HG02884 (cell line): ENCODE measurements at regions not wholly inside any gene's neighbourhood (a gene's known extent, or its start where the extent isn't known, plus 50 kb on each side); places are given as distances from the start of the nearest gene placed in this dataset.

Experiments used
- ATAC-seq: cut with Tn5 transposase; IDR thresholded peaks from one replicate; pipeline ENCODE4 v1.9.1; 2021; ENCODE audit warnings: mild to moderate bottlenecking, moderate library complexity; ENCODE audit not compliant: unreplicated experiment

DNA sequence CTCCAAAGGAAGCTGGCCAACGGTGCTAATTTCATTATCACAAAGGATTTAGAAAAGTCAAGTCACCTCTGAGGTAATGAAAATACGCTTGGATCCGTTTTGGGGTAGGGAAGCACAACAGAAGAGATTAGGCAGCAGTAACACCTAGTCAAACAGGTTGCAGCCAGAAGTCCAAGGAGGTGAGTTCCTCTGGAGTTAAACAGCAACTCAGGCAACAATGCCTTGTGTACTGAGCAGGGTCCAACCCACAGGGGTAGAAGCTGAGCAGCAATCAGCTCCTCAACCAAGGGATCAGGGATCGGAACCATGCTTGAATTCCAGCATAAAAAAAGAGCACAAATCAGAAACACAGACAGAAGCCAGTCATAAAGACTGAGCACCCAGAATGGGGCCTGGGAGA lies 88.1 kb upstream of the SPRED1 start:
- ATAC-seq = no peak

DNA sequence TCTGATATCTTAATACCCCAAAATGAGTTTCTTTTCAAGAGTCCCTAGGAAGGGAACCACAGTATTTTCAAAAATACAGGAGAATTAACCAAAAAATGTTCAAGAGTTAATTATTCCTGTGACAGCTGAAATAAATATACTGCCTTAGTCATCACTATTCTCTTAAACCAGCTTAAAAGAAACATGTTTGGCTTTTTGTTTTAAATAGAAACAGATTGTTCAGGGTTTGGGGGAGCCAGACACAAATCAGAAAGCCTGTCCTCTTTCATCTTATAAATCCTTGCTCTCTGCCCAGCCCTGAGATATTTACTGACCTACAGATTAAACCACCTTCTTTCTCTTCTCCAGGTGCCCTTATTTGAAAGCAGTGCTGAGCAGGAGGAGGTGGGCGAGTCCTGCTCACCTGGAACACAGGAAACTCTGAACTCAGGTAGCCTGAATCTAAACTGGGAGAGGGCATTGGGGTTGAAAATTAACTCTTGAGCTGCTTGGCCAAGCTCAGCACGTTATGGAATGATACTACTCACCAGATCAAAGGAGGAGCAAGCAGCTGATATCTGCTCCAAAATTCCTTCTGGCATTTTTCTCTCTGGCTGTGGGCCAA lies 84.1 kb upstream of the SPRED1 start:
- ATAC-seq = no peak

DNA sequence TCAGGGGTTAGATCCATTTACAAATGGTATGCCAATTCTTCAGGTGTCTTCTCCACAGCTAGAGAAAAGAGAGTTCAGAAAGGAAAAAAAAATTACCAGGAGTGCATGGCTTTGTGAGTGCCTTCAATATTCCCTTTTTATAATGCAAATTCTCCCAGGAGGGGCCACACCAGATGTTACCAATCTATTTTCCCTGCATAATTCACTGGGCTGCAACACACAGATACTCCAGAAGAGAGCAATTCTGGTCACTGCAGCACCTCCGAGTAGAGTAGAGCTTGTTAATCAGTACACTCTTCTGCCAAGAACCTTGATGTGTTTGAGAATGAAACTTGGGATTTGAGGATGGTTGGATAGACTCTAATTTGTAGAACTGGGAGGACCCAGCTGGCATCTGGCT lies 80.7 kb upstream of the SPRED1 start:
- ATAC-seq = no peak

DNA sequence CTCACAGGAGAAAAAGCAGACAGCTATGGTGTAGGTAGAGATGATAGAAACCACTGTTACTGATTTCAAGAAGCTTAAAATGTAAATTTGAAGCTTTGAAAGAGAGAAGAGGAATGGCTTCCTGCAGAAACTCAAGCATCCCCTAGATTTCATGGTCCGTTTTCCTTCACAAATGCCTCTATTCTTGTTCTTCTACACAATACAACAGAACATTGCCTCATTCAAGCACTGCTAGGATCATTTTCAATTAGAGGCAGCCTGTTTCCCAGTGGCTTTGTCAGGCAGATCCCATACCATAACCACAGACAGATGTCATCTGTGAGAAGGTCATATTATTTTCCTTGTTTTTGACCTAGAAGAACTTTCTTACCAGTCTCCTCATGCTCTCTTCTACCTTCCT lies 77.9 kb upstream of the SPRED1 start:
- no peak for ATAC-seq

DNA sequence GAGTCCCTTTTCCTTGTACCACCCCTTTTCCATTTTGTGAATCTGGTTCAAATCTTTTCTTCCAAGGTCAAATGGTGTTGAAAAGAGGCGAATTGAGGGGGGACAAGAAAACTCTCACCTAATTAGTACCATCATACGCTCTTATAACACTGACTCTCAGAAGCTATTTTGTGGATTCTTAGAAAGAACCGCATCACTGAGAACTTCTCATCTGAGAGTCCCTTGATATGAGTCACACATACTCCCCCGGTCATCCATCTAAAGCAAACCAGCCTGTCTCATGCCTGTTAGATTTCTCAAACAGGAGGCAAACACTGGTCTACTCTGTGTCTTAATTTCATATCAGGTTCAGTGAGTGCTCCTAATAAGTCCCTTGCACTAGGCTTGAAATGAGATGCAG lies 76.5 kb upstream of the SPRED1 start:
- peak; percentile 94 for ATAC-seq

DNA sequence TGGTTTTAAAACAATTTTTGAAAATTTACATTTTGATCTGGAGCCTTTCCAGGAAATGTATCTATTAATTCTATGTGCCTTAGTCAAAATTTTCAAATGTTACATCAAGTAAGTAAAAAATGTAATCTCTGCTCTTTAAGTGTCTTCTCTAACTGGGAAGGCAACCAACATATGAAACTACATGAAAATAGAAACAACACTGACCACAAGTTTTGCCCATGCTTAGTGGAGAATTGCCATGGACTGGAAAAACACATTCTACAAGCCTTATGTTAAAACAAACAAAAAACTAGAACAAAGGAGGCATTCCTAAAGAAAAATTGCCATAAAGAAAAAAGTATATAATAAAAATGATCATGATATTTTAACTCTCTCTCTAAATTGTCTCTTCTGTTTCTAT lies 75.9 kb upstream of the SPRED1 start:
- no peak for ATAC-seq

DNA sequence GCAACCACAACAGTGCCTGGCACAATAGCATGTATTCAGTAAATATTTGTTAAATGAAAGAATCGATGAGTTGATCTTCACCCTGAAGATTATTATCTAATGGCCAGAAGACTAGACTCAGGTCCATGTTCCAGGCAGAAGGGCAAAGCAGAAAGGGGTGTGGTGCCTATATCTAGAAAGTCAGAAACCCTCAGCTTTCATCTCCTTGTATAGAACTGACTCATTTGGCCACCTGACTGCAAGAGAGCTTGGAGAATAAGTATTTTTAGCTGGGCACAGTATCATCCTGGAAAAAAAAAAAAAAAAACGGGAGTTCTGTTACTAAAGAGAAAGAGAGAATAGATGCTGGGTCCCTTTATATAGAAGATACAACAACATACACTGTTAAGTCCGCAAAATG lies 69.7 kb upstream of the SPRED1 start:
- ATAC-seq = no peak

DNA sequence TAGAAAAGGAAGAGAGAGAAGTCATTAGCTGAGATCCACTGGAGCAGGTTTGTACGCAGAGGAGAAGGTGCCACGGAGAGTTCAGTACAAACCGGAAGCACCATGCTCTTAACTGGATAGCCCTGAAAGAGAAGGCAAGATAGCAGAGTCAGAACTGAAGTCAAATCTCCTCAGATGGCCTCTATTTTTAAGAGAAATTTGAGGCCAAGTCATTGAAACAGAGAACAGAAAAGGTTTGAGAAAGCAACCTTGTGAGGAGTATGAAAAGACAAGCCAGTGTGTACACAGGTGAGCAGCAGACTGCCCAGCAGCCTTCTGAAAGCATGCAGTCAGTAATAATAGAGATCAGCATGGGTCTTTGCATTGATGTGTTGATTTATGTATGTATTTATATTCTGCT lies 66.1 kb upstream of the SPRED1 start:
- ATAC-seq = no peak

DNA sequence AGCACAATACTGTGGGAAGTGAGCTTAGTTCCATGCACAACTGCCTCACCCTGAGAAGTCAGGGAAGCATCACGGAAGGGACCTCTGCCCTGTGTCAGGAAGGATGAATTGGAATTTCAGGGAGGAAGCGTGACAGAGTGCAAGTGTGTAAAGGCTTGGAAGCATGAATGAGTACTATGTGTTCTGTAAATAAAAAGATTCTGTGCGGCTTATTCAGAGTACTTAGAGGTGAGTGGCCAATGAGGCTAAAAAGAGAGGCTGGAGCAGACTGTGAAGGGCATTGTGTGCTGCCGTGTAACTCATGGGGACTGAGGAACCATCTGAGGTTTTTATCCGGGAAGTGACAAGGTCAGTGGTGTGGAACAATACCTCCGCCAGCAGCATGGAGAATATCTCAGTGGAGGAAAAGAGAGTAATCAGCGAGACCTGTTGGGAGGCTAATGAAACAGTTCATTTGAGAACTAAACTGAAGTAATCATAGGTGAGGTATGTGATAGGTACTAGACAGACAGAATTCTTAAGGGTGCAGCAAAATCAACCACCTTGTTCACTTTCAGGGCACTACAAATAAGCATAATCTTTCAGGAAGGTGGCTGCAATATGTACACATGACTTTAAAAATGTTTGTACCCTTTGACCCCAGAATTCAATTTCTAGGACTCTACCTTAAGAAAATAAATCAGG lies 64.9 kb upstream of the SPRED1 start:
- ATAC-seq = no peak

DNA sequence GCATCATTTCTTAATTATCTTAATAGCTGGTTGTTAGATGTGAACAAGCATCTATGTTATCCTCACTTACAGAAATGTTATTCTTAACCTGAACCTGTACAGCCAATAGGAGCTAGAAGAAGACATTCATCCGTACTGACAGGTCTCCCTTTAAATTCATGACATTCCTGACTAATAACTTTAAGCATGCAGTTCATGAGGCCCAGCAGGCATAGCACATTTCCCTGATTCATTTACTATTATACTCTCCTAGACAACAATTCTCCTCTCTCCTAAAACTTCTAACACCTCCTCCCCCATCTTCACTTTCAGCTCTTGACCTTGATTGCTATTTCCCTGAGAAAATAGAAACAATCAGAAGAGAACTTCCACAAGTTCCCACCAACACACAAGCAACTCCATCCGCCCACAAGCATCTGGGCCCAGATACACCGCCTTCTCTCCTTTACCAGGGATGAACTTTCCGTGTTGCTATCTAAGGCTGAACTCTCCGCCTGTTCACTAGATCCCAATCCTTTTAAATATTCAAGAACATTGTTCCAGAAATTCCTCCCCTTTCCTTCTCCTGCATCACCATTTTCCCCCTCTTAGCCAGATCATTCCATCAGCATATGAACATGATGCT lies 62.9 kb upstream of the SPRED1 start:
- no peak for ATAC-seq

DNA sequence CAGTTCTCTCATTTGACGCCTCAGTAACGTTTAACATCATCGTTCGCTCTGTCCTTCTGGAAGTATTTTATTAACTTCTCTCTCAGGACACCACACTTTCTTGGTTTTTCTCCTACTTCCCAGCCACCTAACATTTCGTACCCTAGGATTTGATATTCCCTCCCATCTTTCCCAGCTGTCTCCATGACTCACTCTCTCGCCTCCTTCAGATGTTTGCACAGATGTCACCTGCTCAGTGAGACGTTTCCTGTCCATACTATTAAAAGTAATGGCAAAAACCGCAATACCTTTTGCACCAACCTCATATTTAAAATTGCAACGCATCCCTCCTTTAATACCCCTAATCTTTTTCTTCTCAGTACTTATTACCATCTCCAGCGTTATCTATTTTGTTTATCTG lies 62.1 kb upstream of the SPRED1 start:
- ATAC-seq = no peak

DNA sequence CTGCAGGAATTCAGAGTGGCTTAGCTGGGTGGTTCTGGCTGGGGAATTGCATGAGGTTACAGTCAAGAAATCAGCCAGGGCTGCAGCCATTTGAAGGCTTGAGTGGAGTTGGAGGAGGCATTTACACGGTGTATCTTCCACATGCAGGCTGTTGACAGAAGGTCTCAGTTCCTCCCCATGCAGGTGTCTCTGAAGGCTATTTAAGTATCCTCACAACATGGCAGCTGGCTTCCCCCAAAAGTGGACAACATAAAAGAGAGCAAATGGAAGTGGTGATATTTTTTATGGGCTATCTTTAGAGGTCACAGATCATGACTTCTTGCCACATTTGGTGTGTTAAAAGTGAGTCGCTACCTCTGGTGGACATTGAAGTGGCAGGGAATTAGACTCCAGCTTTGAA lies 60.1 kb upstream of the SPRED1 start:
- ATAC-seq = no peak

DNA sequence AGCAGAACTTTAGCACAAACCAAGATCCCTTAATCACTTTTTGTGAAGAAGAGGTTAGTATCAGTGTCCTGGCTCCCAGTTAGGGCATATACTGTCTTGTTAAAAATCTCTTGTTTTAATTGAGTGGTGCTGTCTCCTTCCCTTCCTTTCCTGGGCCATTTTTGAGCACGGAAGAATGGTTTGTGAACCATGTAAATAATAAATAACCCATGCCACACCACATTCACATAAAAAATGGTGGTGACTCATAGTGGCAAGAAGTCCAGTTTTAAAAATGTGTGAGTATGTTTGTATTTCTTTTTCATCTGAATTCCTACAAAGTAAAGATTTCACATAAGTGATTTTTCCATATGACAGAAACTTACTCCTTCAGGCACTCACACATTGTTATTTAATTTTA lies 59.1 kb upstream of the SPRED1 start:
- no peak for ATAC-seq

DNA sequence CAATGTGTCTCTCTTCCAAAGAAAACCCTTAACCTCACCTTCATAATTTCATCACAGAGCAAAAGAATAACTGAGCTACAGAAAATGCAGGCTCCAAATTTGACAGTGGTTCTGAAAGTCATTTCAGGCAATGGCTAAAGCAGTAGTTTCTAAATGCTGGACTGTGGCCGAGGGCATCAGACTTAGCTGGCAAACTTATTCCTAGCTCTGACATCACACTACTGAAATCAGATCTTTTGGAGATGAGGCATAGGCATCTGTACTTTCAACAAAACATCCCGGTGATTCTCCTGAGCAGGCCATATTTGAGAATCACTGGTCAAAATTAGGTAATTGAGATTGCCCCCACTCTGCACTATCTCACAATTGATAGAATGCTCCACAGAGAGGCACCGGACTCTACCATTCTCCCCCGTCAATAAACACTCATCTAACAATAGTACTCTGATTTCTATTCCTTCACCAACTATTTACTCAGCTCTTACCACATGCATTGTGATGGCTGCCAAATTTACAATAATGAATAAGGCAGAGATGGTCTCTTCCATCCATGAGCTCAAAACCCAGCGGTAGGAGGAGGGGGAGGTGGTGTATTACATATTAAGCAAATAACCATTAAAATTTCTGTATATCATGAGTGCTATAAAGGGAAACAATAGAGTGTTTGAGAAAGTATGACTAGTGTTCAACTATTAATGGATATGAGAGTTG lies 57.3 kb upstream of the SPRED1 start:
- no peak for ATAC-seq

DNA sequence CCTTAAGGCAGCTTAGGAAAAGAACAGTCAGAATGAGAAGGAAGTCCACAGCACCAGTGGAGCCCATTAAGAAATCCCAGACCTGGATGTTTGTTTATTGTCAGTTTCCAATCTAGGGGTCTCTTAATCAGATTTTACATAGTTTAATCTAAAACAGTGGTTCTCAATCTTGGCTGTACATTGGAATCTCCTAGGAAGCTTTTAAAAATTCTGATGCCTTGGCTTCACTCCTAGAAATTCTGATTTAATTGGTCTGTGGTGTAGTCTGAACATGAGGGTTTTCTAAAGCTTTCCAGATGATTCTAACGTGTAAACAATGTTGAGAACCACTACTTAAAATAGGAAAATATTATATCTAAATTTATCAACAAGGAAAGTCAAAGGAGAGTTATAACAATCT lies 56.6 kb upstream of the SPRED1 start:
- ATAC-seq = no peak

DNA sequence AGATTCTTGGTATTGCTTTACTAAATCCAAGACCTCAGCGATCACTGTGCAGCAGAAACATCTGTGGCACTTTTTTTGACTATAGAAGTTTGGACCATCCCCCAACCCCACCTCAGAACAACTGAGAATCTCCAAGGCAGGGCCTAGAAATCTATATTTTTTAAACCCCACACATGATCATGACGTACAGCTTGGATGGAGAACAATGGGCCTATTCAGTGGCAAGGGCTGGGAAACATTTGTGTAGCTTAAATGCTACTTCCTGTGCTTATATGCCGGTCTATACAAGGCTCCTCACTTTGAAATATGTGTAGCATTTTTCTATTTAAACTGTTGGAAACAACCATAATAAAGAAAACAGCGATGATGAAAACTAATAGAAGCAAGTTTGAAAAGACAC lies 55.1 kb upstream of the SPRED1 start:
- no peak for ATAC-seq

DNA sequence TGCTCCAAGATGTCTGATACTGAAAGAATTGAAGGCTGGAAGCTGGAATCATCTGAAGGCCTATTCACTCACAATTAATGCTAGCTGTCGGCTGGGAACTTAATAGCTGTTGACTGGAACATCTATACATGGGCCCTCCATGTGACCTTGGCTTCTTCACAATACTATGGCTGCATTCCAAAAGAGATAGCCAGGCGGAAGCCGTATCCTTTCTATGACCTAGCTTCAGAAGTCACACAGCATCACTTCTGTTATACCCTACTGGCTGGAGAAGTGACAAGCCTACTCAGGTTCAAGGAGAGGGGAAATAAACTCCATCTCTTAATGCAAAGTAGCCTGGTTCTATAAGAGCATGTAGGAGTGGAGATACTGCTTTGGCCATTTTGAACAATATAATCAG lies 50.9 kb upstream of the SPRED1 start:
- no peak for ATAC-seq

DNA sequence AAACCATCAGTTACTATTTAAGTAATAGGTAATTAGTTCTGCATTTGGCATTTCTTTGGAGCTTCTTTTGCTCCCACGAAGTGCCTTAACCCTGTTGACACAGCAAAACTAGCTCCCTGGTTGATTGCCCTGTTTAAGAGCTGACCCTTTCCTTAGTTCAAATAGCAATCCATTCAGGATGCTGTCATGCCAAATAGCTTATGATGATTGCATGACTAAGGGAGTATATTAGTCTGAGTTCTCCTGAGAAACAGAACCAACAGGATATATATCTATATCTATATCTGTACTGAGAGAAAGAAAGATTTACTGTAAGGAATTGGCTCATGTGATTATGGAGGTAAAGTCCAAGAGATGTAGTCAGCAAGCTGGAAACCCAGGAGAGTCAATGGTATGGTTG lies 50.3 kb upstream of the SPRED1 start:
- no peak for ATAC-seq
